ENCODE measurements at regions not wholly inside any gene's neighbourhood (a gene's known extent, or its start where the extent isn't known, plus 50 kb on each side); places are given as distances from the start of the nearest gene placed in this dataset.

- WGBS, 2 donors, result 80 to 85% methylated on average over 10 of the region's 10 CpGs
- DNase-seq, result no peak
- no peak for ATAC-seq
- H3K9me3 ChIP-seq, result no peaks in the 10 kb centered on the region
- no peaks in the 10 kb centered on the region for H3K27me3 ChIP-seq
- H3K36me3 ChIP-seq, result no peaks in the 10 kb centered on the region
- intact Hi-C loops (cut with DNase I), result no loop called here
- no peak overlapping the region for H3K4me3 ChIP-seq
- H3K27ac ChIP-seq, result no peak overlapping the region
- H3K4me1 ChIP-seq, result no peaks in the 10 kb centered on the region
- TF ChIP-seq CTCF (IDR thresholded peaks at IDR 0.05), result no peak
Observed at GRCh38 chrX:124230655-124231450, 101.6 kb upstream of the TEX13D start.

GRCh38 chrX:124231451-124231759 lies 101.1 kb upstream of the TEX13D start:
- ATAC-seq (peak in 5 of 8 donors; percentile 59 to 87 (median 61)), DNase-seq (no peak)
- no peaks in the 10 kb centered on the region for H3K9me3 ChIP-seq
- 44 to 56% methylated on average over 1 of the region's 1 CpG for WGBS, 2 donors
- no peaks in the 10 kb centered on the region for H3K27me3 ChIP-seq
- intact Hi-C loops (cut with DNase I), result no loop called here
- no peak overlapping the region for H3K4me3 ChIP-seq
- H3K36me3 ChIP-seq, result no peaks in the 10 kb centered on the region
- no peak overlapping the region for H3K27ac ChIP-seq
- no peak for TF ChIP-seq CTCF (IDR thresholded peaks at IDR 0.05)
- H3K4me1 ChIP-seq, result no peaks in the 10 kb centered on the region

GRCh38 chrX:124232523-124233201 lies 99.8 kb upstream of the TEX13D start:
- DNase-seq (no peak), ATAC-seq (no peak)
- no peak overlapping the region for H3K27ac ChIP-seq
- WGBS, 2 donors, result 60 to 71% methylated on average over 3 of the region's 3 CpGs
- H3K27me3 ChIP-seq, result no peaks in the 10 kb centered on the region
- H3K36me3 ChIP-seq, result no peaks in the 10 kb centered on the region
- no peaks in the 10 kb centered on the region for H3K4me1 ChIP-seq
- no peaks in the 10 kb centered on the region for H3K9me3 ChIP-seq
- intact Hi-C loops (cut with DNase I), result no loop called here
- no peak overlapping the region for H3K4me3 ChIP-seq
- TF ChIP-seq CTCF (IDR thresholded peaks at IDR 0.05), result no peak

GRCh38 chrX:124234348-124234747 lies 98.1 kb upstream of the TEX13D start:
- intact Hi-C loops (cut with DNase I), result no loop called here
- ATAC-seq, result no peak
- H3K27ac ChIP-seq, result no peak overlapping the region
- H3K9me3 ChIP-seq, result no peaks in the 10 kb centered on the region
- no peaks in the 10 kb centered on the region for H3K4me1 ChIP-seq
- no peak overlapping the region for H3K4me3 ChIP-seq
- 66 to 73% methylated on average over 8 of the region's 8 CpGs for WGBS, 2 donors
- TF ChIP-seq CTCF (IDR thresholded peaks at IDR 0.05), result no peak
- H3K36me3 ChIP-seq, result no peaks in the 10 kb centered on the region
- H3K27me3 ChIP-seq, result no peaks in the 10 kb centered on the region
- DNase-seq, result no peak
